SK-N-MC (cell line): ENCODE measurements at regions not wholly inside any gene's neighbourhood (a gene's known extent, or its start where the extent isn't known, plus 50 kb on each side); places are given as distances from the start of the nearest gene placed in this dataset.

ENCODE experiments used
- EZH2 ChIP-seq: fragments of 200-600 bp; sonication (generic); IDR thresholded peaks from one replicate; pipeline ENCODE4 v1.6.1; 2017; ENCODE audit warnings: antibody characterized with exemption
- FOXP2 ChIP-seq: optimal IDR thresholded peaks from 2 replicates; pipeline ENCODE3; 2011; ENCODE audit warnings: mild to moderate bottlenecking, moderate library complexity; ENCODE audit not compliant: insufficient read depth; ENCODE audit errors: extremely low read length, control extremely low read depth
- POLR2AphosphoS5 ChIP-seq: IDR thresholded peaks from 2 replicates; pipeline ENCODE4 v1.6.1; 2012; ENCODE audit warnings: mild to moderate bottlenecking, low read depth, low read length, borderline replicate concordance

DNA sequence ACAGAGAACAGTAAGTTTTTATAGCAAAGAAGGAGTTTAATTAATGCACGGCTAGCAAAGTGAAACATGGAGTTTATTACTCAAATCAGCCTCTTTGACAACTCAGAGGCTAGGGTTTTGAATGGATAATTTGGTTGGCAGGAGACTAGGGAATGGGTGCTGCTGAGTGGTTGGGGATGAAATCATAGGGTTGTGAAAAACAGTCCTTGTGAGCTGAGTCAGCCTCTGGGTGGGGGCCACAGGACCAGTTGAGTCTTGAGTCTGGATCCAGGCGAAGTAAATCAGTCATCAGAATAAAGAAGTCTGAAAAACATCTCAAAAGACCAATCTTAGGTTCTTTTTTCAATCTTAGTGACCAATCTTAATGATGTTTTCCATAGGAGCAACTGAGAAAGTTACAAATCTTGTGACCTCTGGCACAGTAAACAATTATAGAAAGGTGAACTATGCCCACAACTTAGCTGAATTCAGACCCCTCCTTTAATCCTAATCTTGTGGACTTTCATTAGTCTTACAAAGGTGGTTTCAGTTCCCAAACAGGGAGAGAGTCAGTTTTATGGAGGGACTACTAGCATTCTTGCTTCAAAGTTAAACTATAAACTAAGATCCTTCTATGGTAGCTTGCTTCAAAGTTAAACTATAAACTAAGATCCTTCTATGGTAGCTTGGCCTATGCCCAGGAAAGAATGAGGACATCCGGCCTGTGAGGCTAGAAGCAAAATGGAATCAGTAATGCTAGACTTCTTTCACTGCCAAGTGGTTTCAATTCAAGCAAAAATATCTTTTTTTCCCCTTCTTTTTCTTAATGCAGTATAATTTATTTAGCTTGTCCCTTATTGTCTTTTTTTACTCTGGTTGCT lies 84.5 kb downstream of the AASDHPPT start:
- no peak for TF ChIP-seq POLR2AphosphoS5
- TF ChIP-seq EZH2, result no peak
- TF ChIP-seq FOXP2, result no peak
